K562 (cell line): ENCODE measurements at regions not wholly inside any gene's neighbourhood (a gene's known extent, or its start where the extent isn't known, plus 50 kb on each side); places are given as distances from the start of the nearest gene placed in this dataset.

ENCODE experiments used
- DDX20 ChIP-seq: fragments of 450-650 bp; IDR thresholded peaks from 2 replicates; pipeline ENCODE4 v1.6.1; 2016; ENCODE audit warnings: missing genetic modification characterization, low read depth, mild to moderate bottlenecking, missing compliant biosample characterization, moderate library complexity
- EP300 ChIP-seq: IDR thresholded peaks from 2 replicates; pipeline ENCODE4 v1.6.1; 2012; ENCODE audit warnings: low read length, improper control_type of control experiment
- MAFF ChIP-seq: IDR thresholded peaks from 2 replicates; pipeline ENCODE4 v1.6.1; 2012; ENCODE audit warnings: low read length, improper control_type of control experiment
- NFIC ChIP-seq: fragments of 450-650 bp; IDR thresholded peaks from 2 replicates; pipeline ENCODE4 v1.6.1; 2017; ENCODE audit warnings: mild to moderate bottlenecking, inconsistent platforms
- NR2C2 ChIP-seq, 2 experiments: fragments of 200-800 bp in 1 of 2; sonication (Bioruptor generic) in 1 of 2; sonication (generic) in 1 of 2; formaldehyde crosslinking in 1 of 2; IDR thresholded peaks; 2 replicates each; pipeline versions ENCODE4 v1.6.1 to v1.8.0; 2016 to 2022; ENCODE audit warnings: mild to moderate bottlenecking in 1 of 2, missing compliant biosample characterization in 1 of 2, missing genetic modification characterization in 1 of 2, missing genetic modification reagents in 1 of 2
- POLR2A ChIP-seq: fragments of 450-650 bp; conservative IDR thresholded peaks from 2 replicates; pipeline ENCODE4 v1.6.1; 2016
- SIN3B ChIP-seq: fragments of 450-650 bp; IDR thresholded peaks from 2 replicates; pipeline ENCODE4 v1.6.1; 2017; ENCODE audit warnings: low read depth, mild to moderate bottlenecking, moderate library complexity
- TBP ChIP-seq: optimal IDR thresholded peaks from 2 replicates; pipeline ENCODE3; 2011; ENCODE audit warnings: low read depth, low read length, improper control_type of control experiment
- XRCC3 ChIP-seq: fragments of 450-650 bp; IDR thresholded peaks from 2 replicates; pipeline ENCODE4 v1.6.1; 2017; ENCODE audit warnings: mild to moderate bottlenecking, moderate library complexity
- XRCC4 ChIP-seq: IDR thresholded peaks from one replicate; pipeline ENCODE4 v1.6.1; 2011; ENCODE audit not compliant: insufficient read depth, insufficient read length; ENCODE audit errors: extremely low read depth
- YY1 ChIP-seq, 3 experiments: IDR thresholded peaks; 2 replicates each; pipeline ENCODE4 v1.6.1; 2011; ENCODE audit warnings: low read length in 2 of 3, mild to moderate bottlenecking in 2 of 3, moderate library complexity in 2 of 3, borderline replicate concordance in 1 of 3, control low read depth in 1 of 3, low read depth in 1 of 3; ENCODE audit not compliant: insufficient read depth in 3 of 3, insufficient replicate concordance in 2 of 3, control insufficient read depth in 1 of 3, insufficient read length in 1 of 3; ENCODE audit errors: extremely low read depth in 1 of 3
- TF ChIP-seq, protein P1 (sequence below), 3 experiments: IDR thresholded peaks in 2 of 3; conservative IDR thresholded peaks in 1 of 3; 2 replicates each; pipeline ENCODE4 v1.5.1; 2011 to 2012; ENCODE audit warnings: low read length in 3 of 3, mild to moderate bottlenecking in 3 of 3, control low read depth in 2 of 3, improper control_type of control experiment in 1 of 3, inconsistent platforms in 1 of 3, low read depth in 1 of 3, mixed read lengths in 1 of 3, moderate library complexity in 1 of 3; ENCODE audit not compliant: insufficient read depth in 2 of 3

- TF ChIP-seq, protein P1, sequence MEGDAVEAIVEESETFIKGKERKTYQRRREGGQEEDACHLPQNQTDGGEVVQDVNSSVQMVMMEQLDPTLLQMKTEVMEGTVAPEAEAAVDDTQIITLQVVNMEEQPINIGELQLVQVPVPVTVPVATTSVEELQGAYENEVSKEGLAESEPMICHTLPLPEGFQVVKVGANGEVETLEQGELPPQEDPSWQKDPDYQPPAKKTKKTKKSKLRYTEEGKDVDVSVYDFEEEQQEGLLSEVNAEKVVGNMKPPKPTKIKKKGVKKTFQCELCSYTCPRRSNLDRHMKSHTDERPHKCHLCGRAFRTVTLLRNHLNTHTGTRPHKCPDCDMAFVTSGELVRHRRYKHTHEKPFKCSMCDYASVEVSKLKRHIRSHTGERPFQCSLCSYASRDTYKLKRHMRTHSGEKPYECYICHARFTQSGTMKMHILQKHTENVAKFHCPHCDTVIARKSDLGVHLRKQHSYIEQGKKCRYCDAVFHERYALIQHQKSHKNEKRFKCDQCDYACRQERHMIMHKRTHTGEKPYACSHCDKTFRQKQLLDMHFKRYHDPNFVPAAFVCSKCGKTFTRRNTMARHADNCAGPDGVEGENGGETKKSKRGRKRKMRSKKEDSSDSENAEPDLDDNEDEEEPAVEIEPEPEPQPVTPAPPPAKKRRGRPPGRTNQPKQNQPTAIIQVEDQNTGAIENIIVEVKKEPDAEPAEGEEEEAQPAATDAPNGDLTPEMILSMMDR (IDR thresholded peaks at IDR 0.05 in 2 of 3, conservative IDR thresholded peaks at IDR 0.05 in 1 of 3; ENCODE audit: insufficient read depth in 2 of 3, low read depth in 1 of 3, low read length in 3 of 3): no peak
- TF ChIP-seq TBP (no peak), EP300 (no peak), POLR2A (no peak), XRCC3 (no peak), YY1 (IDR thresholded peaks at IDR 0.05; ENCODE audit: borderline replicate concordance in 1 of 3, control insufficient read depth in 1 of 3, extremely low read depth in 1 of 3, insufficient read depth in 3 of 3, insufficient read length in 1 of 3, insufficient replicate concordance in 2 of 3, low read depth in 1 of 3, low read length in 2 of 3) (no peak), DDX20 (tag) (no peak), NR2C2 (CRISPR knock-in tag; IDR thresholded peaks at IDR 0.05) (no peak), NR2C2 (tag; IDR thresholded peaks at IDR 0.05) (no peak), XRCC4 (no peak), NFIC (no peak), MAFF (no peak), SIN3B (no peak)
Measured at GRCh38 chr9:88051138-88051537, 76.8 kb upstream of the CDK20 start.
